Skeletal muscle satellite cell (primary cell): ENCODE measurements at regions not wholly inside any gene's neighbourhood (a gene's known extent, or its start where the extent isn't known, plus 50 kb on each side); places are given as distances from the start of the nearest gene placed in this dataset.
A peak's percentile ranks its signal among the peaks of the same experiment; 100 is the strongest.
"Not testable (repeated sequence)": the region's sequence is repeated elsewhere in the genome, so short reads cannot be mapped to it uniquely, and the experiment has no call there.

ENCODE experiments used
- H3K27me3 ChIP-seq: 2 replicates; pipeline ENCODE4 v1.7.0; 2013; ENCODE audit warnings: low read length; ENCODE audit not compliant: control insufficient read depth, insufficient read depth
- H3K36me3 ChIP-seq: 2 replicates; pipeline ENCODE4 v1.7.0; 2013; ENCODE audit warnings: mild to moderate bottlenecking, control low read depth, low read length; ENCODE audit not compliant: insufficient read depth
- H3K4me1 ChIP-seq: 2 replicates; pipeline ENCODE4 v1.7.0; 2013; ENCODE audit warnings: low read length; ENCODE audit not compliant: control insufficient read depth, insufficient read depth
- H3K4me2 ChIP-seq: 2 replicates; pipeline ENCODE4 v1.7.0; 2013; ENCODE audit warnings: mild to moderate bottlenecking, low read length
- H3K4me3 ChIP-seq: 2 replicates; pipeline ENCODE4 v1.7.0; 2013; ENCODE audit warnings: low read length
- H3K9ac ChIP-seq: 2 replicates; pipeline ENCODE4 v1.7.0; 2013; ENCODE audit warnings: mild to moderate bottlenecking, low read depth, low read length, moderate library complexity
- H3K9me3 ChIP-seq: replicated peaks from 2 replicates; pipeline ENCODE4 v1.7.0; 2013; ENCODE audit warnings: mild to moderate bottlenecking, control low read depth, low read length

GRCh38 chr16:72654535-72654934 lies 393.4 kb downstream of the ZFHX3 start:
- Histone ChIP-seq H3K4me3 (no peak overlapping the region), H3K9me3 (no peaks in the 10 kb centered on the region), H3K4me2 (no peak overlapping the region), H3K4me1 (no peaks in the 10 kb centered on the region), H3K36me3 (no peaks in the 10 kb centered on the region), H3K9ac (no peak overlapping the region), H3K27me3 (no peaks in the 10 kb centered on the region)

- Histone ChIP-seq H3K4me1 (peaks cover 8% of the 10 kb centered on the region), H3K9me3 (no peaks in the 10 kb centered on the region), H3K4me3 (no peak overlapping the region), H3K27me3 (no peaks in the 10 kb centered on the region), H3K36me3 (no peaks in the 10 kb centered on the region), H3K4me2 (no peak overlapping the region), H3K9ac (no peak overlapping the region)
Observed at GRCh38 chr16:72649254-72649944, 398.5 kb downstream of the ZFHX3 start.

- H3K4me1 ChIP-seq = peaks cover 8% of the 10 kb centered on the region
- H3K9me3 ChIP-seq = no peaks in the 10 kb centered on the region
- H3K9ac ChIP-seq = no peak overlapping the region
- H3K36me3 ChIP-seq = no peaks in the 10 kb centered on the region
- H3K4me2 ChIP-seq = no peak overlapping the region
- H3K4me3 ChIP-seq = no peak overlapping the region
- no peaks in the 10 kb centered on the region for H3K27me3 ChIP-seq
Observed at GRCh38 chr16:72646615-72647014, 401.3 kb downstream of the ZFHX3 start.

- Histone ChIP-seq H3K9ac (no peak overlapping the region), H3K4me1 (peaks cover 8% of the 10 kb centered on the region), H3K27me3 (no peaks in the 10 kb centered on the region), H3K9me3 (no peaks in the 10 kb centered on the region), H3K36me3 (no peaks in the 10 kb centered on the region), H3K4me2 (no peak overlapping the region), H3K4me3 (no peak overlapping the region)
Observed at GRCh38 chr16:72645538-72645937, 402.4 kb downstream of the ZFHX3 start.

GRCh38 chr16:72644911-72645310 lies 403.0 kb downstream of the ZFHX3 start:
- H3K4me2 ChIP-seq = no peak overlapping the region
- no peak overlapping the region for H3K9ac ChIP-seq
- no peaks in the 10 kb centered on the region for H3K36me3 ChIP-seq
- peaks cover 8% of the 10 kb centered on the region for H3K4me1 ChIP-seq
- no peak overlapping the region for H3K4me3 ChIP-seq
- no peaks in the 10 kb centered on the region for H3K27me3 ChIP-seq
- H3K9me3 ChIP-seq = no peaks in the 10 kb centered on the region

- H3K4me1 ChIP-seq = peaks cover 4% of the 10 kb centered on the region
- no peaks in the 10 kb centered on the region for H3K36me3 ChIP-seq
- H3K9ac ChIP-seq = no peak overlapping the region
- H3K4me3 ChIP-seq = no peak overlapping the region
- no peak overlapping the region for H3K4me2 ChIP-seq
- no peaks in the 10 kb centered on the region for H3K9me3 ChIP-seq
- H3K27me3 ChIP-seq = no peaks in the 10 kb centered on the region
Observed at GRCh38 chr16:72639494-72639893, 408.4 kb downstream of the ZFHX3 start.

- H3K4me1 ChIP-seq = peaks cover 4% of the 10 kb centered on the region
- H3K36me3 ChIP-seq = no peaks in the 10 kb centered on the region
- no peaks in the 10 kb centered on the region for H3K9me3 ChIP-seq
- no peak overlapping the region for H3K9ac ChIP-seq
- peak overlapping the region; percentile 20 for H3K4me2 ChIP-seq
- H3K4me3 ChIP-seq = no peak overlapping the region
- no peaks in the 10 kb centered on the region for H3K27me3 ChIP-seq
Observed at GRCh38 chr16:72637306-72637705, 410.6 kb downstream of the ZFHX3 start.

GRCh38 chr16:72635694-72636093 lies 412.2 kb downstream of the ZFHX3 start:
- Histone ChIP-seq H3K9me3 (no peaks in the 10 kb centered on the region), H3K9ac (no peak overlapping the region), H3K4me3 (no peak overlapping the region), H3K36me3 (no peaks in the 10 kb centered on the region), H3K4me1 (peaks cover 4% of the 10 kb centered on the region), H3K4me2 (no peak overlapping the region), H3K27me3 (no peaks in the 10 kb centered on the region)

GRCh38 chr16:72635104-72635503 lies 412.8 kb downstream of the ZFHX3 start:
- Histone ChIP-seq H3K36me3 (no peaks in the 10 kb centered on the region), H3K9me3 (no peaks in the 10 kb centered on the region), H3K27me3 (no peaks in the 10 kb centered on the region), H3K4me1 (peaks cover 4% of the 10 kb centered on the region), H3K4me2 (no peak overlapping the region), H3K4me3 (no peak overlapping the region), H3K9ac (no peak overlapping the region)

- not testable (repeated sequence) for H3K4me3 ChIP-seq, H3K9me3 ChIP-seq, H3K9ac ChIP-seq
Observed at GRCh38 chr16:72627182-72627896, 420.6 kb downstream of the ZFHX3 start.

GRCh38 chr16:72626623-72627022 lies 421.3 kb downstream of the ZFHX3 start:
- no peaks in the 10 kb centered on the region for H3K9me3 ChIP-seq
- no peaks in the 10 kb centered on the region for H3K36me3 ChIP-seq
- H3K27me3 ChIP-seq = no peaks in the 10 kb centered on the region
- no peak overlapping the region for H3K9ac ChIP-seq
- no peak overlapping the region for H3K4me2 ChIP-seq
- no peak overlapping the region for H3K4me3 ChIP-seq
- no peaks in the 10 kb centered on the region for H3K4me1 ChIP-seq

More at GRCh38 chr16:72627182-72627896, 420.6 kb downstream of the ZFHX3 start:
- not testable (repeated sequence) for H3K4me2 ChIP-seq, H3K27me3 ChIP-seq, H3K4me1 ChIP-seq, H3K36me3 ChIP-seq

- H3K27me3 ChIP-seq = no peaks in the 10 kb centered on the region
- H3K36me3 ChIP-seq = no peaks in the 10 kb centered on the region
- no peak overlapping the region for H3K4me2 ChIP-seq
- H3K9ac ChIP-seq = no peak overlapping the region
- no peaks in the 10 kb centered on the region for H3K9me3 ChIP-seq
- no peak overlapping the region for H3K4me3 ChIP-seq
- H3K4me1 ChIP-seq = no peaks in the 10 kb centered on the region
Observed at GRCh38 chr16:72621651-72622050, 426.3 kb downstream of the ZFHX3 start.
